RWPE2 (cell line): ENCODE measurements at regions not wholly inside any gene's neighbourhood (a gene's known extent, or its start where the extent isn't known, plus 50 kb on each side); places are given as distances from the start of the nearest gene placed in this dataset.

Experiments used
- ATAC-seq: fragments of 200-7000 bp; cut with Tn5 transposase; 3 replicates; pipeline ENCODE4 v1.9.1; 2021; ENCODE audit warnings: low read depth
- DNase-seq: peaks from one replicate; pipeline ENCODE4 v3.0.0-alpha.2; 2020; ENCODE audit warnings: low spot score
- H3K27ac ChIP-seq: fragments of 450-650 bp; 2 replicates; pipeline ENCODE4 v1.5.1; 2017; ENCODE audit warnings: mild to moderate bottlenecking; ENCODE audit not compliant: poor library complexity, severe bottlenecking
- H3K27me3 ChIP-seq: fragments of 250-450 bp; sonication (Bioruptor Pico); 2 replicates; pipeline ENCODE4 v1.5.1; 2021; ENCODE audit warnings: mild to moderate bottlenecking, moderate library complexity; ENCODE audit not compliant: insufficient read depth, poor library complexity, severe bottlenecking
- H3K36me3 ChIP-seq: fragments of 250-450 bp; sonication (Bioruptor Pico); 2 replicates; pipeline ENCODE4 v1.5.1; 2020; ENCODE audit warnings: low read depth, mild to moderate bottlenecking, moderate library complexity
- H3K4me1 ChIP-seq: fragments of 250-450 bp; sonication (Bioruptor Pico); 2 replicates; pipeline ENCODE4 v1.5.1; 2021; ENCODE audit warnings: mild to moderate bottlenecking, moderate library complexity; ENCODE audit not compliant: insufficient read depth, poor library complexity, severe bottlenecking
- H3K4me3 ChIP-seq: fragments of 250-450 bp; sonication (Bioruptor Pico); 2 replicates; pipeline ENCODE4 v1.5.1; 2021; ENCODE audit warnings: mild to moderate bottlenecking, moderate library complexity; ENCODE audit not compliant: severe bottlenecking
- H3K9me3 ChIP-seq: fragments of 250-450 bp; sonication (Bioruptor Pico); 2 replicates; pipeline ENCODE4 v1.5.1; 2021; ENCODE audit warnings: mild to moderate bottlenecking, moderate library complexity; ENCODE audit not compliant: severe bottlenecking
- CTCF ChIP-seq: fragments of 450-650 bp; IDR thresholded peaks from one replicate; pipeline ENCODE4 v1.5.1; 2017; ENCODE audit warnings: mild to moderate bottlenecking, moderate library complexity; ENCODE audit not compliant: poor library complexity, severe bottlenecking

DNA sequence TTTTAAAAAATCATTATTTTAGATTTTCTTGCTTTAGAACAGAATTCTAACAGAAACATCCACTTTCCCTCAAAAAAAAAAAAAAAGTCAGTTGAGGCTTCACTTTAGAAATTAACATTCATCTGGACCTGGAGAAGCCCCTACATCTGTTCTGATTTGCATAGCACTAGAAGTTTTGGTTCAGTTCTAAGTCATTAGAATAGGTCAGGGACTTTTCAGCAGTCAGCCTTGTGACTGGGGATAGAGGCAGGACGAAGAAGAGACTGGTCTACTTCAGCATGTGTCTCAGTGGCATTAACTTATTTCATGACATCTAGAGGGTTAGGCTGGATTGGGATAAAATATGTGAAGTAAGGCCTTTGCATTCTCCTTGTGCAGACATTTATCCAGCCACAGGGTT, 215.8 kb upstream of the DAB2 start:
- Histone ChIP-seq H3K27ac (peak overlapping the region; percentile 70), H3K9me3 (no peaks in the 10 kb centered on the region), H3K4me3 (no peak overlapping the region), H3K27me3 (no peaks in the 10 kb centered on the region), H3K4me1 (peaks cover 20% of the 10 kb centered on the region), H3K36me3 (no peaks in the 10 kb centered on the region)
- TF ChIP-seq CTCF = no peak
- DNase-seq = no peak
- ATAC-seq = no peak

- TF ChIP-seq CTCF = no peak
- Histone ChIP-seq H3K36me3 (no peaks in the 10 kb centered on the region), H3K4me1 (peaks cover 20% of the 10 kb centered on the region), H3K9me3 (no peaks in the 10 kb centered on the region), H3K27me3 (no peaks in the 10 kb centered on the region), H3K4me3 (no peak overlapping the region), H3K27ac (peak overlapping the region; percentile 70)
- DNase-seq = no peak
- ATAC-seq = peak; percentile 96
Measured at GRCh38 chr5:39639618-39640089, 214.9 kb upstream of the DAB2 start.

DNA sequence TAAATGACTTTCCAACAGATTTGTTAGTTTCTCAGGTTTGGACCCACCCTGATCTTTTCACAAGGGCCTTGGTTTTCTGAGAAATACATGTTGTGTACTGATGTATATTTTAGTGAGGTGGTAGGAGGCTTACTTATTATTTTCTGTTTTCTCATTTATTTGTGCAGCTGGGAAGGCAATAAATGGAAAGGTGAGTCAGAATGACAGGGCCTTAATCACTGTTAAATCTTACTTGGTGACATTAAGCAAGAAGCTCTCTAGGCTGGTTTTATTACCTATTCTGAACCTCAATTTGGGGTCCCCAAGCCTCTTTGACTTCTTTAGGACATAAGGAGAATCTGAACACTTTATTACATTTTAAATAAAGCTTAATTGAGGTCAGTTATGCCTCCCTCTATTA, 214.0 kb upstream of the DAB2 start:
- DNase-seq = no peak
- Histone ChIP-seq H3K4me1 (peaks cover 20% of the 10 kb centered on the region), H3K9me3 (no peaks in the 10 kb centered on the region), H3K36me3 (no peaks in the 10 kb centered on the region), H3K27me3 (no peaks in the 10 kb centered on the region), H3K4me3 (no peak overlapping the region), H3K27ac (peak overlapping the region; percentile 70)
- ATAC-seq = peak; percentile 48; the same call in 2 of the 3 replicates
- TF ChIP-seq CTCF = no peak

- Histone ChIP-seq H3K4me3 (no peak overlapping the region), H3K4me1 (no peaks in the 10 kb centered on the region), H3K27me3 (no peaks in the 10 kb centered on the region), H3K27ac (no peak overlapping the region), H3K9me3 (no peaks in the 10 kb centered on the region), H3K36me3 (no peaks in the 10 kb centered on the region)
- DNase-seq = no peak
- no peak for ATAC-seq
- no peak for TF ChIP-seq CTCF
Measured at GRCh38 chr5:39633057-39633456, 208.3 kb upstream of the DAB2 start.

- Histone ChIP-seq H3K36me3 (no peaks in the 10 kb centered on the region), H3K27ac (no peak overlapping the region), H3K27me3 (no peaks in the 10 kb centered on the region), H3K4me3 (no peak overlapping the region), H3K9me3 (no peaks in the 10 kb centered on the region), H3K4me1 (no peaks in the 10 kb centered on the region)
- ATAC-seq (no peak), DNase-seq (no peak)
- no peak for TF ChIP-seq CTCF
Measured at GRCh38 chr5:39631958-39632357, 207.2 kb upstream of the DAB2 start.
